GM12878 (cell line): ENCODE measurements at regions not wholly inside any gene's neighbourhood (a gene's known extent, or its start where the extent isn't known, plus 50 kb on each side); places are given as distances from the start of the nearest gene placed in this dataset.

Source experiments
- ATAC-seq: fragments of 200-7000 bp; cut with Tn5 transposase; 3 replicates; pipeline ENCODE4 v1.9.1; 2020; ENCODE audit warnings: mild to moderate bottlenecking, moderate library complexity
- BruUV-seq: library from RNA; stranded (reverse); fragments of 400-500 nt; replicated peaks from 2 replicates; lab custom pipeline; 2021; lab: Mats Ljungman, UMichigan
- CTCF ChIA-PET: fragments of 300-600 bp; sonication (Branson Sonifier 250); formaldehyde crosslinking; extraction: SDS; loops from one replicate; lab custom pipeline; 2021; ENCODE audit warnings: inconsistent platforms; lab: Yijun Ruan, JAX
- POLR2A ChIA-PET: fragments of 350-600 bp; formaldehyde crosslinking; extraction: SDS; loops from one replicate; lab custom pipeline; 2021; ENCODE audit warnings: inconsistent platforms; lab: Charles Lee
- RAD21 ChIA-PET: fragments of 300-600 bp; sonication (Branson Sonifier 250); formaldehyde crosslinking; loops from one replicate; lab custom pipeline; 2023; ENCODE audit warnings: antibody characterized with exemption; ENCODE audit not compliant: unreplicated experiment; lab: Charles Lee
- SMC1A ChIA-PET: fragments of 300-600 bp; sonication (Branson Sonifier 250); formaldehyde crosslinking; loops from one replicate; lab custom pipeline; 2023; ENCODE audit not compliant: unreplicated experiment, uncharacterized antibody; lab: Charles Lee
- DNase-seq: peaks from one replicate; pipeline ENCODE4 v3.0.0-alpha.2; 2011; ENCODE audit warnings: low read depth, low spot score
- FAIRE-seq: peaks from 3 replicates; lab custom pipeline; 2011; peaks lifted over from hg19 to GRCh38; lab: Jason Lieb, UNC
- H2AFZ ChIP-seq: 2 replicates; pipeline ENCODE4 v1.6.0; 2011; ENCODE audit warnings: low read depth, low read length, control low read depth; ENCODE audit not compliant: control insufficient read depth
- H3K27ac ChIP-seq: 2 replicates; pipeline ENCODE4 v1.5.1; 2011; ENCODE audit warnings: control low read depth; ENCODE audit not compliant: control insufficient read depth, insufficient read depth
- H3K27me3 ChIP-seq, 2 experiments: replicated peaks in 1 of 2; 2 replicates each; pipeline versions ENCODE4 v1.6.0 to v1.6.1; 2011; ENCODE audit warnings: low read length in 1 of 2; ENCODE audit not compliant: control insufficient read depth in 2 of 2, insufficient read depth in 2 of 2
- H3K36me3 ChIP-seq, 2 experiments: 2 replicates each; pipeline ENCODE4 v1.5.1; 2011; ENCODE audit warnings: low read length in 1 of 2; ENCODE audit not compliant: control insufficient read depth in 2 of 2, insufficient read depth in 2 of 2
- H3K4me1 ChIP-seq: 2 replicates; pipeline ENCODE4 v1.6.1; 2011; ENCODE audit warnings: mild to moderate bottlenecking, low read length, moderate library complexity, mixed read lengths; ENCODE audit not compliant: control insufficient read depth, insufficient read depth
- H3K4me2 ChIP-seq: 2 replicates; pipeline ENCODE4 v1.6.0; 2011; ENCODE audit warnings: control low read depth; ENCODE audit not compliant: control insufficient read depth, insufficient read depth
- H3K4me3 ChIP-seq: fragments of 200-600 bp; sonication (generic); 2 replicates; pipeline ENCODE4 v1.5.1; 2016
- H3K79me2 ChIP-seq: 2 replicates; pipeline ENCODE4 v1.6.0; 2011; ENCODE audit warnings: low read length; ENCODE audit not compliant: control insufficient read depth, insufficient read depth
- H3K9ac ChIP-seq: 2 replicates; pipeline ENCODE4 v1.8.0; 2011; ENCODE audit warnings: low read length, control low read depth, mixed read lengths; ENCODE audit not compliant: control insufficient read depth, insufficient read depth
- H3K9me3 ChIP-seq: replicated peaks from 3 replicates; pipeline ENCODE4 v1.5.1; 2011; ENCODE audit warnings: mild to moderate bottlenecking, low read length; ENCODE audit not compliant: control insufficient read depth, insufficient read depth
- H4K20me1 ChIP-seq: 2 replicates; pipeline ENCODE4 v1.6.0; 2011; ENCODE audit not compliant: control insufficient read depth, insufficient read depth
- CEBPB ChIP-seq, 2 experiments: fragments of 150-350 bp in 1 of 2; IDR thresholded peaks; 2 replicates each; pipeline ENCODE4 v1.6.1; 2012 to 2014; ENCODE audit warnings: low read depth in 2 of 2, low read length in 2 of 2, borderline replicate concordance in 1 of 2, inconsistent platforms in 1 of 2
- E2F4 ChIP-seq: IDR thresholded peaks from 2 replicates; pipeline ENCODE4 v1.6.1; 2012; ENCODE audit warnings: low read depth, low read length, improper control_type of control experiment
- ETV6 ChIP-seq, 2 experiments: fragments of 450-650 bp in 1 of 2; IDR thresholded peaks in 1 of 2; conservative IDR thresholded peaks in 1 of 2; 2 replicates each; pipeline ENCODE4 v1.6.1; 2014; ENCODE audit warnings: antibody characterized with exemption in 1 of 2, borderline replicate concordance in 1 of 2, low read depth in 1 of 2, mild to moderate bottlenecking in 1 of 2, moderate library complexity in 1 of 2
- GABPA ChIP-seq: IDR thresholded peaks from 2 replicates; pipeline ENCODE4 v1.6.1; 2014; ENCODE audit warnings: antibody characterized with exemption, low read depth, mild to moderate bottlenecking, inconsistent platforms
- JUND ChIP-seq: IDR thresholded peaks from 2 replicates; pipeline ENCODE4 v1.6.1; 2012; ENCODE audit warnings: low read depth, mild to moderate bottlenecking, low read length, improper control_type of control experiment, moderate library complexity
- PAX5 ChIP-seq: IDR thresholded peaks from 2 replicates; pipeline ENCODE4 v1.6.1; 2011; ENCODE audit warnings: low read depth, low read length, borderline replicate concordance
- POLR2AphosphoS5 ChIP-seq: IDR thresholded peaks from 2 replicates; pipeline ENCODE4 v1.6.1; 2011; ENCODE audit warnings: mild to moderate bottlenecking, low read length, inconsistent platforms
- STAT1 ChIP-seq: fragments of 450-650 bp; conservative IDR thresholded peaks from 2 replicates; pipeline ENCODE4 v1.6.1; 2014; ENCODE audit warnings: antibody characterized with exemption, mild to moderate bottlenecking
- ZZZ3 ChIP-seq: IDR thresholded peaks from 2 replicates; pipeline ENCODE4 v1.6.1; 2011; ENCODE audit warnings: low read depth; ENCODE audit not compliant: control insufficient read depth, insufficient read length
- WGBS: methylation state at CpG from one replicate; pipeline ENCODE4 v1.1.6; 2016; ENCODE audit warnings: low lambda C conversion rate; ENCODE audit not compliant: insufficient replicate concordance, insufficient coverage; ENCODE audit errors: missing lambda C conversion rate; 5-methylcytosine and 5-hydroxymethylcytosine counted together
- in situ Hi-C: fragments of 300-500 bp; cut with MboI; formaldehyde crosslinking; loops from 9 replicates; pipeline ENCODE4 v1.14.3; 2018; ENCODE audit warnings: mixed read lengths
- intact Hi-C: fragments of 100-400 bp; cut with micrococcal nuclease; formaldehyde crosslinking; loops from one replicate; pipeline ENCODE4 v1.14.2; 2022; ENCODE audit not compliant: unreplicated experiment

- no peak for TF ChIP-seq ETV6 (conservative IDR thresholded peaks at IDR 0.05 in 1 of 2, IDR thresholded peaks at IDR 0.05 in 1 of 2; ENCODE audit: borderline replicate concordance in 1 of 2, low read depth in 1 of 2)
- no peak for TF ChIP-seq STAT1
- TF ChIP-seq GABPA, result no peak
These were observed 580.6 kb downstream of the PLA2G4A start (continued) for GRCh38 chr1:187409341-187409740.

GRCh38 chr1:187411118-187411517 lies 582.4 kb downstream of the PLA2G4A start:
- Histone ChIP-seq H3K36me3 (no peaks in the 10 kb centered on the region), H3K4me3 (no peak overlapping the region), H3K9ac (no peak overlapping the region), H3K27me3 (no peaks in the 10 kb centered on the region), H3K4me2 (no peak overlapping the region), H3K27ac (no peak overlapping the region), H4K20me1 (no peaks in the 10 kb centered on the region), H2AFZ (no peak overlapping the region), H3K9me3 (no peaks in the 10 kb centered on the region), H3K79me2 (no peaks in the 10 kb centered on the region), H3K4me1 (no peaks in the 10 kb centered on the region)
- no peak for DNase-seq
- ChIA-PET POLR2A (no interaction called here), RAD21 (interaction anchor here (0.9 kb wide), 1 partner anchor 91 kb away, joined by 3 read pairs; no protein-coding TSS in a partner anchor), SMC1A (interaction anchor here (0.6 to 1.3 kb wide), 3 partner anchors 23 to 34 kb away, joined by 3 to 4 read pairs (median 3); no protein-coding TSS in a partner anchor), CTCF (interaction anchor here (1.3 kb wide), 1 partner anchor 22 kb away, joined by 3 read pairs; no protein-coding TSS in a partner anchor)
- intact Hi-C loops (no loop called here), in situ Hi-C loops (no loop called here)
- TF ChIP-seq E2F4 (no peak), JUND (no peak), CEBPB (IDR thresholded peaks at IDR 0.05; ENCODE audit: borderline replicate concordance in 1 of 2, low read depth in 2 of 2, low read length in 2 of 2) (no peak), ZZZ3 (no peak), PAX5 (0 out of 2 replicates have a peak, but pooled peaks have one; percentile 13), POLR2AphosphoS5 (no peak)
- BruUV-seq, result no TSS peak
- peak; percentile 82 for ATAC-seq
- 25% methylated on average over 3 of the region's 3 CpGs for WGBS
- FAIRE-seq, result no peak
